IPS-NIHi7 (cell line): ENCODE measurements at regions not wholly inside any gene's neighbourhood (a gene's known extent, or its start where the extent isn't known, plus 50 kb on each side); places are given as distances from the start of the nearest gene placed in this dataset.

Experiments
- DNase-seq: peaks from one replicate; pipeline ENCODE4 v3.0.0; 2012; ENCODE audit warnings: mixed read lengths; ENCODE audit errors: extremely low spot score

DNA sequence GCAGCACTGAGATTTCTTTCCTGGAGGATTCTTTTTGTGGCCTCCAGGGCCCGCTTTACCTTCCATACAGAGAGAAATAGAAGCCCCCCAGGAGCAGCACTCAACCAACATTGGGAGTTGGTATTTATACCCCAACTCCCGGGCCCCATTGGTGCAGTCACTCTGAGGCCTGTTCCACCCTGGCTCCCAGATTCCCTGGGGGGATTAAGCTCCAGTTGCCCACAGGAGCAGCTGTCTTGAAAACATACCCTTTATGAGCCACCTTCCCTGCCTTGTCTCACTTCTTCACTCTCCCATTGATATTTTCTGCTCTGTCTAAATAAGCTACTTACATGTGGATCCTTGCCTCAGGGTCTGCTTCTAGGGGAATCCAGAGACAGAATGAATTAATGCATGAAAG lies 167.8 kb downstream of the KATNIP start:
- no peak for DNase-seq

DNA sequence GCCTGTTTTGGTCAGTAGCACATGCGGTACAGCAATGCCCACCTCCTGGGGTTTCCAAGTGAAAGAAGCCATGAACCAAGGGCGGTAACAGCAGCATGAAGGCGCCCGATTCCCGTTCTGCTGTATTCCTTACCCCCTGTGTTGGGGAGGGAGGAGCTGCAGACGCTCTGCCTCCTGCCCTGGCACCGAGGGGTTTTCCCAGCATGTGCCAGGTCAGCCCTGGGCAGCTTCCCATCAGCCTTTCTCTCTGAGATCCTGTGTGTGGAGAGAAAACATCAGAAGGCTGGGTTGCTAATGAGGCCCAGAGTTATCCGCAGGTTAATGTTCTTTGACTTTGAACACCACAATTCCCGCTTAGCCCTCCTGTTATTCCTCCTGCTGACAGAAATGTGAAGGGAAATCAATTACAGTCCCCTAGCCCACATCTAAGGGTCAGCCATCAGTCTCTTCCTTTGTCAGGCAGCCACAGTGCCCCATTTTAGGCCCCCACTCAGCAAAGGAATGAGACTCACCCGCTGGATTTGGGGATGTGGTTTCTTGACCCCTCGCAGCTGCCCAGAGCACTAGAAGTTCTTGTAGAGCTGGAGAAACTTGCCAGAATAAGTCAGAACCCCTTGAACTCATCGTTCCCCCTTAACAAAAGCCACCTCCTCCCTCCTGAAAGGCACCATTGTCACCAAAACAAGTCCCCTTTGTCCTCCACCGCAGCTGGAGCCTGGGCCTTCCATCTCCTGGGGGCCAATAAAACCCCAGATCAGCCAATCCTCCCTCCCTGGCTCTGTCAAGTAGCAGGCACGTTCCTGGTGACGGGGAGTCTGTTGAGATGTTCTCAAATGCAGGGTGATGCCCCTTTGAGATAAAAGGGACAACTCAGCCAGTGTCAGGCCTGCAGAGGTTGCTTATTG lies 168.5 kb downstream of the KATNIP start:
- no peak for DNase-seq

DNA sequence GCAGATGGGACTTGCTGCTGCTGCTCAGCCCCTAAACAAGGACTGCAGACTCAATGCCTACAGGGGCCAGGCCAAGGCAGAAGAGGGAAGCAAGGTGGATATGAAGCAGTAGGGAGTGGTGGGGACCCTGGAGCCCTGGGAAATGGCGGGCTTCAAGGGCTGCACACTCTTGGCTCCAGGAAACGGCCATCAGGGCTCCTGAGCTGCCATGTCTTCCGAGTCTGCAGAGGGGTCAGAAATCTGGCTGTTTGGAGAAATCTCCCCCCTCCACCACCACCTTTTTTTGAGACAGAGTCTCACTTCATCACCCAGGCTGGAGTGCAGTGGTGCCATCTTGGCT lies 169.1 kb downstream of the KATNIP start:
- DNase-seq = no peak

DNA sequence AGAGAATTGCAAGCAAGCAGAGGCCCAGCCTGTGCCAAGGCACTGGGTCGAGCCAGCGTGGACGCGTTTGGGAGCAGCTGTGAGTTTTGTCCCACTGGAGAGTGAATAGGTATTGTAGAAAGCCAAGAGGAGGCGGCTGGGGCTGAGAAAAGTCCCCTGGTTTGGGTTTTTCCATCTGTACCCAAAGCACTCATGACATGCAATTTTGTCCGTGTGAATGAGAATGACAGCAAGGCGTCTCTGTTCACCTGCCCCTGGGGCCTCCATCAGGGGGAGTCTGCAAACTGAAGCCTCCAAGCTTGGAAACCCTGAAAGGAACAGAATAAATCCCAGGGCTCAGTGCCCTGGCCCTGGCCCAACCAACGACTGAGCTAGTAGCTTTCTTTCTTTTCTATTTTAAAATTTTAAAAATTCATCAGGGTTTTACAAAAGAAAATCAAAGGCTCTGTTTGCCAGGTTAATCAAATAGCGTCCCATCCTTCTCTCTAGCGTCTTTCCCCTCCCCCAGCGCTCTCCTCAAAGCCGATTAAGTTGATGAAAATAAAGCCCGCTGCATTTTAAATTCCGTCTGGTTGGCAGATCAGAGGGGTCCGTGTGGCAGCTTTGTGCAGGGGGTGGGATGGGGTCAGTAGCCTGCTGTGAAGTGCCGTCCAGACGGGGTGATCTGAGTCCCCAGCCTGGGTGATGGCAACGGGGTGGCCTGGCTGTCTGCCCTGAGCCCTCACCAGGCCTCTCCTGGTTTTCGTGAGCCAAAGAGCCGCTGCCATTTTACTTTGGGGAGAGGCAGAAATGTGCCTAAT lies 171.0 kb downstream of the KATNIP start:
- DNase-seq = no peak

- no peak for DNase-seq
Measured at GRCh38 chr16:27721531-27722181, 171.7 kb downstream of the KATNIP start.

- DNase-seq = no peak
Measured at GRCh38 chr16:27722207-27722606, 172.3 kb downstream of the KATNIP start.

GRCh38 chr16:27722892-27723450 lies 173.0 kb downstream of the KATNIP start:
- DNase-seq = no peak

DNA sequence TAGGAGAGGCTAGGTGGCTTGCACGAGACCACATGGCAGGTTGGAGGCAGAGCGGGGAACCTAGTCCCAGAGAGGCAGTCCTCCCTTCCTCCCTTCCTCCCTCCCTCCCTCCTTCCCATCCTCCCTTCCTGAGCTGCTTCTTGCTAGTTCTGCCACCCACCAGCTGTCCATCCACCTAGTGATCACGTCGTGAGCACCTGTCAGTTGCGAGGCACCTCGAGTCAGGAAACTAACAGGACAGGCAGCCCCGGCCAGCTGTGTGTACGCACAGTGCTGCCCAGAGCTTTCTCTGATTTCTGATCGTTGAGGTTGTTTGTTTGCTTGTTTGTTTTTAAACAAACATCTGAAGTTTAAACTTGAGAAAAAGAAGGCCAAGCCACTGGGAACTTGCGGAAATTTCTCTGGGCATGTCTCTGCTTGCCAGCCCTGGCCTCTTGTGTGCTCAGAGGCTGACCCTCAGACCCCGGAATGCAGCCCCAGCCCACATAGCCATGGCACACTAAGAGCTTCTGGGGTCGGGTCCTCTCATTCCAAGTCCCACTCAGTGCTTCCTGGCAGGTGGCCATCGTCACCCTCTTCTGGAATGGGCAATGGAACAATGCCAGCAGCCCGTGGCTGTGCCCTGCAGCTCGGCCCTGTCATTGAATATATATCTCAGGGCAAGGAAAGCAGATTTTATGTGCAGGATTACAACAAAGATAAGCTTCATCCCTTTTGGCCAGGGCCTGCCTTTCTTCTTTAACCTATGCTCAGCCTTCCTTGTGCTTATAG lies 174.0 kb downstream of the KATNIP start:
- DNase-seq = no peak

GRCh38 chr16:27724482-27725235 lies 174.7 kb downstream of the KATNIP start:
- no peak for DNase-seq

GRCh38 chr16:27725236-27726000 lies 175.5 kb downstream of the KATNIP start:
- no peak for DNase-seq

- no peak for DNase-seq
Measured at GRCh38 chr16:27726621-27727261, 176.8 kb downstream of the KATNIP start.

DNA sequence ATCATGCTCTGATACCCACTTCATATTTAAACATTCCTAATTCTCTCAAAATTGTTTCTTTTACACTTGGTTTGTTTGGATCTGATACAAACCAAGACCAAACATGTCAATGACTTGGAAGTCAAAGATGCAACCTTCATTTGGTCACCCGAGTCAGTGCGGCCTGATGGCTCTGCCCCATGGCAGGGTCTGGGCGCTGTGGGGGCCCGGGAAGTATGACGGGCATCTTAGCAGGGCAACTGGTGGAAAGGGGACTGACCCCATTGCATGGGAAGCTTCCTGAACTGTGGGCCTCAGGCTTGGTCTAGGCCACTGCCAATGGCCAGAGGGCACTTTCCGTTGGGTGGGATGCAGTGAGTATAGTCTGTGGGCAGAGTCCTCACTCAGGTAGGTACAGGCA lies 178.0 kb downstream of the KATNIP start:
- DNase-seq = no peak

GRCh38 chr16:27728691-27729090 lies 178.7 kb downstream of the KATNIP start:
- no peak for DNase-seq

- no peak for DNase-seq
Measured at GRCh38 chr16:27729516-27730304, 179.8 kb downstream of the KATNIP start.

DNA sequence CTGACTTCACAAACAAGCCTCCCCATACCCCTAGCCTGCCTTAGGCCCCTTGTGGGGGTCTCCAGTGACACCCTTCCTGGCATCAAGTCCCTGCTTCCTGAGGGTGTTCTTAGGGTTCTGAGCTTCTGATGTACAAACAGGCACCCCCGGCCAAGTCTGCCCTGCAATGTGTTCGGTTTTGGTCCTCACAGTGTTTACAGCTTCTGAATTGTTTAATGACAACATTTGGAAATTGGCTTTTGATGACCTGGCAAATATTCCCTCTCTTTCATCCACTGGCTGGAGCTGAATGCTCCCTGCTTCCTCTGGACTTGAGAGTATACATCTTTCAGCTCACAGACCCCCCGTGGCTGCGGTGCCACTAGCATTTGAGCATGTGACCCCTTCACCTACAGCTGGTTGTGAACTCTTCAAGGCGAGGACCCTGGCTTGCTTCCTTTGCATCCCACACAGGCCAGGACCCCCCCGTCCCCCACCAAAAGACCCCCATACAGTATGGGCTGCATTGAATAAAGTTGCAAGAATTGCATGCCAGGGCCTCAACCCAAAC lies 180.8 kb downstream of the KATNIP start:
- no peak for DNase-seq

GRCh38 chr16:27735031-27735430 lies 185.1 kb downstream of the KATNIP start:
- no peak for DNase-seq

- no peak for DNase-seq
Measured at GRCh38 chr16:27736431-27736830, 186.5 kb downstream of the KATNIP start.

DNA sequence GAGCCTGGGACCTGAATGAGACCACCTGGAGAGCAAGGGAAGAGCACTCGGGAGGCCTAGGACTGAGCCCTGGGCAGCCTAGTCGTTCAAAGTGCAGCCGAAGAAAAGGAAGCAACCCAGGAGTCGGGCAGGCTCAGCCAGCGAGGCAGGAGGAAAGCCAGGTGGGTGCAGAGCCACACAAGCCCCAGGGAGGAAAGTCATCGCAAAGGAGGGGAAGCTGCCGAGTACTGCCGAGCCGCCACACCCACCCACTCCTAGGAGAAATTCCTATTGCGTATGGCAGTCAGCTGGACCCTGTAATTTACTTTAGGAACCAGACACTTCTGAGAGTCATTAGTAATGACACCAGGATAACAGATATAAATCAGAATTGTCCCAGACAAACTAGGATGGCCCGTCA lies 187.6 kb downstream of the KATNIP start:
- DNase-seq = no peak
